ENCODE measurements at regions not wholly inside any gene's neighbourhood (a gene's known extent, or its start where the extent isn't known, plus 50 kb on each side); places are given as distances from the start of the nearest gene placed in this dataset.

GRCh38 chr12:30134229-30134628 is 350.5 kb upstream of the TMTC1 start:
- DNase-seq, result peak; percentile 35
- H3K4me3 ChIP-seq (ENCODE audit: insufficient read depth, low read depth, low read length), result no peak overlapping the region
- no peaks in the 10 kb centered on the region for H3K27me3 ChIP-seq (ENCODE audit: control insufficient read depth, insufficient read depth, low read length)
- H3K36me3 ChIP-seq (replicated peaks; ENCODE audit: control insufficient read depth, insufficient read depth, low read length), result no peaks in the 10 kb centered on the region

GRCh38 chr12:30126944-30127343 is 343.2 kb upstream of the TMTC1 start:
- no peak for DNase-seq
- no peak overlapping the region for H3K4me3 ChIP-seq (ENCODE audit: insufficient read depth, low read depth, low read length)
- H3K36me3 ChIP-seq (replicated peaks; ENCODE audit: control insufficient read depth, insufficient read depth, low read length), result no peaks in the 10 kb centered on the region
- H3K27me3 ChIP-seq (ENCODE audit: control insufficient read depth, insufficient read depth, low read length), result no peaks in the 10 kb centered on the region

- no peaks in the 10 kb centered on the region for H3K27me3 ChIP-seq (ENCODE audit: control insufficient read depth, insufficient read depth, low read length)
- no peaks in the 10 kb centered on the region for H3K36me3 ChIP-seq (replicated peaks; ENCODE audit: control insufficient read depth, insufficient read depth, low read length)
- H3K4me3 ChIP-seq (ENCODE audit: insufficient read depth, low read depth, low read length), result no peak overlapping the region
- no peak for DNase-seq
Observed at GRCh38 chr12:30120522-30120921, 336.8 kb upstream of the TMTC1 start.

- Histone ChIP-seq H3K36me3 (replicated peaks; ENCODE audit: control insufficient read depth, insufficient read depth, low read length) (no peaks in the 10 kb centered on the region), H3K4me3 (ENCODE audit: insufficient read depth, low read depth, low read length) (no peak overlapping the region), H3K27me3 (ENCODE audit: control insufficient read depth, insufficient read depth, low read length) (no peaks in the 10 kb centered on the region)
- no peak for DNase-seq
Observed at GRCh38 chr12:30117483-30117882, 333.7 kb upstream of the TMTC1 start.

- DNase-seq, result no peak
- H3K27me3 ChIP-seq (ENCODE audit: control insufficient read depth, insufficient read depth, low read length), result no peaks in the 10 kb centered on the region
- H3K36me3 ChIP-seq (replicated peaks; ENCODE audit: control insufficient read depth, insufficient read depth, low read length), result no peaks in the 10 kb centered on the region
- no peak overlapping the region for H3K4me3 ChIP-seq (ENCODE audit: insufficient read depth, low read depth, low read length)
Observed at GRCh38 chr12:30111719-30112118, 328.0 kb upstream of the TMTC1 start.

GRCh38 chr12:30110958-30111586 is 327.3 kb upstream of the TMTC1 start:
- H3K4me3 ChIP-seq (ENCODE audit: insufficient read depth, low read depth, low read length), result no peak overlapping the region
- no peak for DNase-seq
- H3K27me3 ChIP-seq (ENCODE audit: control insufficient read depth, insufficient read depth, low read length), result no peaks in the 10 kb centered on the region
- no peaks in the 10 kb centered on the region for H3K36me3 ChIP-seq (replicated peaks; ENCODE audit: control insufficient read depth, insufficient read depth, low read length)

- DNase-seq, result no peak
- H3K36me3 ChIP-seq (replicated peaks; ENCODE audit: control insufficient read depth, insufficient read depth, low read length), result no peaks in the 10 kb centered on the region
- H3K4me3 ChIP-seq (ENCODE audit: insufficient read depth, low read depth, low read length), result no peak overlapping the region
- no peaks in the 10 kb centered on the region for H3K27me3 ChIP-seq (ENCODE audit: control insufficient read depth, insufficient read depth, low read length)
Observed at GRCh38 chr12:30110498-30110897, 326.8 kb upstream of the TMTC1 start.

GRCh38 chr12:30108666-30109065 is 324.9 kb upstream of the TMTC1 start:
- Histone ChIP-seq H3K36me3 (replicated peaks; ENCODE audit: control insufficient read depth, insufficient read depth, low read length) (no peaks in the 10 kb centered on the region), H3K4me3 (ENCODE audit: insufficient read depth, low read depth, low read length) (no peak overlapping the region), H3K27me3 (ENCODE audit: control insufficient read depth, insufficient read depth, low read length) (no peaks in the 10 kb centered on the region)
- DNase-seq, result no peak

GRCh38 chr12:30106204-30106965 is 322.6 kb upstream of the TMTC1 start:
- no peak for DNase-seq
- H3K27me3 ChIP-seq (ENCODE audit: control insufficient read depth, insufficient read depth, low read length), result no peaks in the 10 kb centered on the region
- H3K36me3 ChIP-seq (replicated peaks; ENCODE audit: control insufficient read depth, insufficient read depth, low read length), result no peaks in the 10 kb centered on the region
- no peak overlapping the region for H3K4me3 ChIP-seq (ENCODE audit: insufficient read depth, low read depth, low read length)

GRCh38 chr12:30105505-30105904 is 321.8 kb upstream of the TMTC1 start:
- Histone ChIP-seq H3K27me3 (ENCODE audit: control insufficient read depth, insufficient read depth, low read length) (no peaks in the 10 kb centered on the region), H3K4me3 (ENCODE audit: insufficient read depth, low read depth, low read length) (no peak overlapping the region), H3K36me3 (replicated peaks; ENCODE audit: control insufficient read depth, insufficient read depth, low read length) (no peaks in the 10 kb centered on the region)
- no peak for DNase-seq

- DNase-seq, result no peak
- H3K4me3 ChIP-seq (ENCODE audit: insufficient read depth, low read depth, low read length), result no peak overlapping the region
- no peaks in the 10 kb centered on the region for H3K36me3 ChIP-seq (replicated peaks; ENCODE audit: control insufficient read depth, insufficient read depth, low read length)
- no peaks in the 10 kb centered on the region for H3K27me3 ChIP-seq (ENCODE audit: control insufficient read depth, insufficient read depth, low read length)
Observed at GRCh38 chr12:30104971-30105370, 321.2 kb upstream of the TMTC1 start.

GRCh38 chr12:30100741-30101140 is 317.0 kb upstream of the TMTC1 start:
- DNase-seq, result no peak
- Histone ChIP-seq H3K27me3 (ENCODE audit: control insufficient read depth, insufficient read depth, low read length) (no peaks in the 10 kb centered on the region), H3K36me3 (replicated peaks; ENCODE audit: control insufficient read depth, insufficient read depth, low read length) (no peaks in the 10 kb centered on the region), H3K4me3 (ENCODE audit: insufficient read depth, low read depth, low read length) (no peak overlapping the region)

- peak; percentile 46 for DNase-seq
- no peak overlapping the region for H3K4me3 ChIP-seq (ENCODE audit: insufficient read depth, low read depth, low read length)
- no peaks in the 10 kb centered on the region for H3K36me3 ChIP-seq (replicated peaks; ENCODE audit: control insufficient read depth, insufficient read depth, low read length)
- H3K27me3 ChIP-seq (ENCODE audit: control insufficient read depth, insufficient read depth, low read length), result no peaks in the 10 kb centered on the region
Observed at GRCh38 chr12:30098677-30099076, 314.9 kb upstream of the TMTC1 start.

- Histone ChIP-seq H3K4me3 (ENCODE audit: insufficient read depth, low read depth, low read length) (no peak overlapping the region), H3K36me3 (replicated peaks; ENCODE audit: control insufficient read depth, insufficient read depth, low read length) (no peaks in the 10 kb centered on the region), H3K27me3 (ENCODE audit: control insufficient read depth, insufficient read depth, low read length) (no peaks in the 10 kb centered on the region)
- DNase-seq, result no peak
Observed at GRCh38 chr12:30095511-30095910, 311.8 kb upstream of the TMTC1 start.

GRCh38 chr12:30092983-30093617 is 309.4 kb upstream of the TMTC1 start:
- Histone ChIP-seq H3K4me3 (ENCODE audit: insufficient read depth, low read depth, low read length) (no peak overlapping the region), H3K27me3 (ENCODE audit: control insufficient read depth, insufficient read depth, low read length) (no peaks in the 10 kb centered on the region), H3K36me3 (replicated peaks; ENCODE audit: control insufficient read depth, insufficient read depth, low read length) (no peaks in the 10 kb centered on the region)
- DNase-seq, result no peak

Data from H7 (cell line).